Small intestine (tissue), 7 donors: ENCODE measurements at regions not wholly inside any gene's neighbourhood (a gene's known extent, or its start where the extent isn't known, plus 50 kb on each side); places are given as distances from the start of the nearest gene placed in this dataset.
"Not testable (repeated sequence)": the region's sequence is repeated elsewhere in the genome, so short reads cannot be mapped to it uniquely, and the experiment has no call there.

Experiments
- DNase-seq, 2 donors: peaks; one replicate each; pipeline versions ENCODE4 v3.0.0 to v3.0.0-alpha.2; 2013
- FAIRE-seq: peaks from 2 replicates; lab custom pipeline; 2012; peaks lifted over from hg19 to GRCh38; lab: Jason Lieb, UNC
- H3K27ac ChIP-seq, 3 donors: one replicate each; pipeline ENCODE4 v1.5.1; 2013; ENCODE audit warnings: low read length in 2 of 3, mild to moderate bottlenecking in 2 of 3, control low read depth in 1 of 3, inconsistent platforms in 1 of 3, low read depth in 1 of 3, moderate library complexity in 1 of 3
- H3K27me3 ChIP-seq, 3 donors: one replicate each; pipeline ENCODE4 v1.6.1; 2013; ENCODE audit warnings: low read length in 3 of 3, inconsistent platforms in 1 of 3; ENCODE audit not compliant: control insufficient read depth in 3 of 3, insufficient read depth in 3 of 3
- H3K36me3 ChIP-seq, 3 donors: one replicate each; pipeline ENCODE4 v1.6.1; 2013; ENCODE audit warnings: low read length in 3 of 3, inconsistent platforms in 1 of 3, low read depth in 1 of 3, mild to moderate bottlenecking in 1 of 3, moderate library complexity in 1 of 3; ENCODE audit not compliant: control insufficient read depth in 3 of 3, insufficient read depth in 2 of 3
- H3K4me1 ChIP-seq, 3 donors: one replicate each; pipeline ENCODE4 v1.6.1; 2013; ENCODE audit warnings: low read length in 2 of 3, inconsistent platforms in 1 of 3, low read depth in 1 of 3, mild to moderate bottlenecking in 1 of 3, moderate library complexity in 1 of 3; ENCODE audit not compliant: control insufficient read depth in 3 of 3, insufficient read depth in 2 of 3
- H3K4me3 ChIP-seq, 3 donors: one replicate each; pipeline ENCODE4 v1.5.1; 2013; ENCODE audit warnings: low read length in 3 of 3, control low read depth in 1 of 3, inconsistent platforms in 1 of 3, low read depth in 1 of 3, mild to moderate bottlenecking in 1 of 3, moderate library complexity in 1 of 3
- H3K9me3 ChIP-seq, 2 donors: one replicate each; pipeline ENCODE4 v1.6.1; 2013; ENCODE audit warnings: low read depth in 1 of 2, low read length in 1 of 2; ENCODE audit not compliant: control insufficient read depth in 2 of 2, insufficient read depth in 1 of 2
- WGBS, 3 donors: extraction: QIAGEN DNeasy Blood & Tissue Kit; methylation state at CpG; one replicate each; pipeline ENCODE4 v1.1.7; 2013; 5-methylcytosine and 5-hydroxymethylcytosine counted together
- donor health status: healthy with polysubstance abuse.
- donor health status: control.
- donor health status: control.
- donor health status: Bipolar disorder and iron deficiency.
- donor health status: healthy.

DNA sequence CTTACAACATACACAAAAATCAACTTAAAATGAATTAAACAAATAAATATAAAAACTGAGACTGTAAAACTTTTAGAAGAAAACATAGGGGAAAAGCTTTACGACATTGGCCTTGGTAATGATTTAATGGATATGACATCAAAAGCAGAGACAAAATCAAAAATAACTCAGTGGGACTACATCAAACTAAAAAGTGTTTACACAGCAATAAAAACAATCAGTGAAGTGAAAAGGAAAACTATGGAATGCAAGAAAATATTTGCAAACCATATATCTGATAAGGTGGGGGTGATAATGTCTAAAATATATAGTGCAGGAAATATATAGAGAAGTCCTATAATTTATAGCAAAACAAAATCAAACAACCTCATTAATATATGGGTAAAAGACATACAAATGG lies 364.4 kb upstream of the INTU start:
- no peaks in the 10 kb centered on the region for H3K4me1 ChIP-seq
- H3K4me3 ChIP-seq, result no peak overlapping the region
- no peaks in the 10 kb centered on the region for H3K27me3 ChIP-seq
- 66 to 76% (median 74%) methylated on average over 1 of the region's 1 CpG for WGBS, 3 donors
- no peak for FAIRE-seq
- H3K36me3 ChIP-seq, result no peaks in the 10 kb centered on the region
- H3K27ac ChIP-seq, result no peak overlapping the region
- no peak for DNase-seq
- peaks cover 0 to 12% of the 10 kb centered on the region in 2 donors for H3K9me3 ChIP-seq

DNA sequence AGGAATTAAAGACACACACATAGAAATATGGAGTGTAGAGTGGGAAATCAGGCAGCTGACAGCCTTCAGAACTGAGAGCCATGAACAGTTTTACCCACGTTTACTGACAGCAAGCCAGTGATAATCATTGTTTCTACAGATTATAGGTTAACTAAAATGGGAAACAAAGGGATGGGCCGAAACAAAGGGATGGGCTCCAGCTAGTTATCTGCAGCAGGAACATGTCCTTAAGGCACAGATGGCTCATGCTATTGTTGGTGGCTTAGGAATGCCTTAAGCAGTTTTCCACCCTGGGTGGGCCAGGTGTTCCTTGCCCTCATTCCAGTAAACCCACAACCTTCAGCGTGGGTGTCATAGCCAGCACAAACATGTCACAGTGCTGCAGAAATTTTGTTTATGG lies 355.7 kb upstream of the INTU start:
- H3K36me3 ChIP-seq, H3K4me1 ChIP-seq, H3K27ac ChIP-seq, DNase-seq, FAIRE-seq, H3K27me3 ChIP-seq, H3K4me3 ChIP-seq: not testable (repeated sequence)
- peaks cover 0 to 18% of the 10 kb centered on the region in 2 donors for H3K9me3 ChIP-seq
- 76 to 82% (median 78%) methylated on average over 3 of the region's 3 CpGs for WGBS, 3 donors

DNA sequence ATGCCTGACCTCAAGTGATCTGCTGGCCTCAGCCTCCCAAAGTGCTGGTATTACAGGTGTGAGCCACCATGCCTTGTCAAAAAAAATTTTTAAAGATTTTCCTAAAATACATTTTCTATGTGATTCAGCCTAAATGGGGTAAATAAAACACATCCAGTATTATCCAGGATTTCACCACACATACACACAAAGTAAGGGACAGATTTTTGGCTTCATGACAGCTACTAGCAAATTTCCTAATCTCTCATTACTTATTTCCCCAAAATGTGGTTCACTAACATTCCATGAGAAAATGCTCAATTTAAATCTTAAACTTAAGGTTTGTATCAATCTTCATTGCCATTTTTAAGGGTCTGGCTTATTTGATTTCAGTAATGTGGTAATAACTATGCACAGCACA lies 348.5 kb upstream of the INTU start:
- FAIRE-seq (no peak), DNase-seq (no peak)
- Histone ChIP-seq H3K27ac (no peak overlapping the region), H3K4me3 (no peak overlapping the region), H3K27me3 (no peaks in the 10 kb centered on the region), H3K4me1 (no peaks in the 10 kb centered on the region), H3K9me3 (no peaks in the 10 kb centered on the region), H3K36me3 (no peaks in the 10 kb centered on the region)

GRCh38 chr4:127291316-127291715 lies 341.4 kb upstream of the INTU start:
- Histone ChIP-seq H3K4me3 (no peak overlapping the region), H3K27ac (no peak overlapping the region), H3K4me1 (no peaks in the 10 kb centered on the region), H3K9me3 (peaks cover 2 to 24% of the 10 kb centered on the region in 2 donors), H3K27me3 (no peaks in the 10 kb centered on the region), H3K36me3 (no peaks in the 10 kb centered on the region)
- 58 to 74% (median 60%) methylated on average over 1 of the region's 1 CpG for WGBS, 3 donors
- DNase-seq (no peak), FAIRE-seq (no peak)

DNA sequence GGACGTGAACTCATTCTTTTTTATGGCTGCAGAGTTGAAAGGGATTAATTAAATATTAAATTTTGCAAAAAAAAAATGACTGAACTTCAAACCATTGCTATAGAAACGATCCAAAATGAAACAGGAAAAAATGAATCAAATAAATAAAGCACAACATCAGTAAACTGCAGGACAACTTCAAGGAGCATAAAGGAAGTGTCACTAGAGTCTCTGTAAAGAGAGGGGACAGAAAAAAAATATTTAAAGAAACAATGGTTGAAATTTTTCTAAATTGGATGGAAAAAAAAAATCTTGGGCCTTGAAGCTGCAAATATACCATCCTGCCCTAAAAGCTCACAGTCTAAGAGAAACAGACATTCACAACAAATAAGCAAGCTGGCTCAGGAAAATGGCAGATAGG lies 339.3 kb upstream of the INTU start:
- Histone ChIP-seq H3K4me3 (no peak overlapping the region), H3K4me1 (no peaks in the 10 kb centered on the region), H3K36me3 (no peaks in the 10 kb centered on the region), H3K9me3 (peaks cover 2 to 33% of the 10 kb centered on the region in 2 donors), H3K27ac (no peak overlapping the region), H3K27me3 (no peaks in the 10 kb centered on the region)
- FAIRE-seq (no peak), DNase-seq (no peak)
- 4 to 31% (median 18%) methylated on average over 2 of the region's 2 CpGs for WGBS, 3 donors

- Histone ChIP-seq H3K4me1 (no peaks in the 10 kb centered on the region), H3K4me3 (no peak overlapping the region), H3K9me3 (peaks cover 0 to 5% of the 10 kb centered on the region in 2 donors), H3K27me3 (no peaks in the 10 kb centered on the region), H3K36me3 (no peaks in the 10 kb centered on the region), H3K27ac (no peak overlapping the region)
- FAIRE-seq, result no peak
- peak in 1 of 2 donors; percentile 0 for DNase-seq
- 46 to 57% (median 53%) methylated on average over 2 of the region's 2 CpGs for WGBS, 3 donors
Observed at GRCh38 chr4:127304356-127304755, 328.4 kb upstream of the INTU start.

DNA sequence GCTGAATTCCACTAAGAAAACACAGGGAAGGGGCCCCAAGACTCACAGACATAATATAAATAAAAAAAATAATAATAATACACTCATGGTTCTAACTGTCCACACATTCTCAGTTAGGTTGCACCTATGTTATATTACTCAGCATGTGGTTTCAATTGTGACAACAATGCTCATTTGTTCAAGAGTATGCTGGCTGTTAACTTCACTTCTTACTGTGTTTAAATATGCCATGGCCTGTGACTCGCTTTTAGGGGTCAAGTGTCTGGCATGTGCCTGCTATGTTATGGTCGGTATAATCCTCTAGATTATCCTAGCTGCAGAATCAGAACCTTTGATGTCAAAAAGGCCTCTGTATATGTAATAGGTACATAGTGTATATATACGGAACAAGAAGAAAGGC lies 324.8 kb upstream of the INTU start:
- no peak overlapping the region for H3K4me3 ChIP-seq
- H3K27me3 ChIP-seq, result no peaks in the 10 kb centered on the region
- FAIRE-seq (no peak), DNase-seq (no peak)
- H3K27ac ChIP-seq, result no peak overlapping the region
- H3K36me3 ChIP-seq, result no peaks in the 10 kb centered on the region
- peaks cover 0 to 8% of the 10 kb centered on the region in 2 donors for H3K9me3 ChIP-seq
- H3K4me1 ChIP-seq, result no peaks in the 10 kb centered on the region
- 78 to 80% (median 79%) methylated on average over 3 of the region's 3 CpGs for WGBS, 3 donors

DNA sequence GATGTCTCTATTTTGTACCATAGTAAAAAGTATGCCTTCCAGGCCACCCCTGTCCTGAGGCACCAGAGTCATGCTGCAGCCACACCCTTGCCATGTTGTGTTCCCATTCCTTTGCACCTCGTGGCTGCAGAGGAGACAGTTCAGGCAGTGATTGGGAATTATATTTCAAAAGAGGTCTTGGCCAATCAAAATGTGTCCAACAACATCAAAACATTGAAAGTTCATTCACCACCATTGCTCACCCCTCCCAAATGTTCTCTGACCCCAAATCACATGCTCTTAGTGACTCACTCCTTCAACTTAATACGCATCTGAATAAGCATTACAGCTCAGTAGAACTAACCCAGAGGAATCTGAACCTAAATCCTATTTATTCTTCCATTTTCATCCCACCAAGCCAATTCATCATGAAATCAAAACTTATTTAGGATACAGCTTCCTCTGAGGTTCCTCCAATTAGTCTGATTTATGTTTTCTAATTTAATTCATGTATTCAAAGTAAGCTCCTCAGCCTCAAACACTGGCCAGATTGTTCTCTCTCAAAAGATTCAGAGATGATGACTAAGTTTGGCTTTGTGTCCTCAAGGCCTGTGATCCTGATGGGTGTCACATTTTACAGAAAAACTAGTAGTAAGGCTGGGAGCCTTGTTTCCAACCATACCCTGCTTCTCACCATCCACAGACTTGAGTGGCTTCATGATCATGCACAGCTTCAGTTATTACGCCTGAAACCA lies 323.2 kb upstream of the INTU start:
- Histone ChIP-seq H3K4me3 (no peak overlapping the region), H3K4me1 (no peaks in the 10 kb centered on the region), H3K9me3 (peaks cover 0 to 5% of the 10 kb centered on the region in 2 donors), H3K27me3 (no peaks in the 10 kb centered on the region), H3K36me3 (no peaks in the 10 kb centered on the region), H3K27ac (no peak overlapping the region)
- DNase-seq, result no peak
- no peak for FAIRE-seq
- WGBS, 3 donors, result 52 to 71% (median 61%) methylated on average over 3 of the region's 3 CpGs

- no peak for FAIRE-seq
- 88 to 92% (median 88%) methylated on average over 1 of the region's 1 CpG for WGBS, 3 donors
Observed at GRCh38 chr4:127311371-127311770, 321.4 kb upstream of the INTU start.

More at GRCh38 chr4:127311371-127311770, 321.4 kb upstream of the INTU start:
- Histone ChIP-seq H3K27ac (no peak overlapping the region), H3K27me3 (no peaks in the 10 kb centered on the region), H3K4me3 (no peak overlapping the region), H3K36me3 (no peaks in the 10 kb centered on the region), H3K4me1 (no peaks in the 10 kb centered on the region), H3K9me3 (peaks cover 0 to 4% of the 10 kb centered on the region in 2 donors)
- no peak for DNase-seq
